H9 (cell line): ENCODE measurements at regions not wholly inside any gene's neighbourhood (a gene's known extent, or its start where the extent isn't known, plus 50 kb on each side); places are given as distances from the start of the nearest gene placed in this dataset.

Experiments used
- DNase-seq: peaks from one replicate; pipeline ENCODE4 v3.0.0-alpha.2; 2017
- H2AFZ ChIP-seq: one replicate; pipeline ENCODE4 v1.6.1; 2013; ENCODE audit warnings: mild to moderate bottlenecking, low read length, control low read depth, moderate library complexity
- H2AK5ac ChIP-seq: 2 replicates; pipeline ENCODE4 v1.6.1; 2013; ENCODE audit warnings: low read length, control low read depth, mixed read lengths; ENCODE audit not compliant: insufficient read length
- H2BK120ac ChIP-seq: one replicate; pipeline ENCODE4 v1.6.1; 2013; ENCODE audit warnings: low read depth, mild to moderate bottlenecking, low read length, control low read depth, inconsistent platforms; ENCODE audit not compliant: poor library complexity, severe bottlenecking
- H2BK12ac ChIP-seq: 2 replicates; pipeline ENCODE4 v1.6.1; 2013; ENCODE audit warnings: low read length, control low read depth, mixed read lengths, low read depth; ENCODE audit not compliant: insufficient read length
- H2BK15ac ChIP-seq: 2 replicates; pipeline ENCODE4 v1.6.1; 2013; ENCODE audit warnings: low read depth, low read length, control low read depth
- H2BK20ac ChIP-seq: one replicate; pipeline ENCODE4 v1.6.1; 2013; ENCODE audit warnings: low read depth, mild to moderate bottlenecking, low read length, control low read depth, inconsistent platforms; ENCODE audit not compliant: poor library complexity, severe bottlenecking
- H2BK5ac ChIP-seq: 2 replicates; pipeline ENCODE4 v1.6.1; 2013; ENCODE audit warnings: low read length, control low read depth, mixed read lengths; ENCODE audit not compliant: insufficient read length
- H3K14ac ChIP-seq: 2 replicates; pipeline ENCODE4 v1.6.1; 2013; ENCODE audit warnings: low read length, control low read depth; ENCODE audit not compliant: insufficient read depth
- H3K18ac ChIP-seq: 2 replicates; pipeline ENCODE4 v1.6.1; 2013; ENCODE audit warnings: low read depth, mild to moderate bottlenecking, mixed read lengths, low read length, control low read depth; ENCODE audit not compliant: insufficient read length
- H3K23ac ChIP-seq: 2 replicates; pipeline ENCODE4 v1.6.1; 2013; ENCODE audit warnings: low read length, control low read depth, mixed read lengths, low read depth; ENCODE audit not compliant: insufficient read length
- H3K23me2 ChIP-seq: 2 replicates; pipeline ENCODE4 v1.6.1; 2013; ENCODE audit warnings: low read depth, mild to moderate bottlenecking, mixed read lengths, low read length, control low read depth; ENCODE audit not compliant: insufficient read length, poor library complexity, severe bottlenecking
- H3K27ac ChIP-seq: 2 replicates; pipeline ENCODE4 v1.5.1; 2013; ENCODE audit warnings: low read length, control low read depth, mixed read lengths, low read depth; ENCODE audit not compliant: insufficient read length
- H3K27me3 ChIP-seq: 2 replicates; pipeline ENCODE4 v1.6.1; 2013; ENCODE audit warnings: low read length, control low read depth, inconsistent platforms; ENCODE audit not compliant: insufficient read depth
- H3K4ac ChIP-seq: 2 replicates; pipeline ENCODE4 v1.6.1; 2013; ENCODE audit warnings: low read depth, mild to moderate bottlenecking, control low read depth, inconsistent platforms, low read length, moderate library complexity
- H3K4me1 ChIP-seq: 2 replicates; pipeline ENCODE4 v1.6.1; 2013; ENCODE audit warnings: low read length, control low read depth, inconsistent platforms; ENCODE audit not compliant: insufficient read depth
- H3K4me2 ChIP-seq: 2 replicates; pipeline ENCODE4 v1.6.1; 2013; ENCODE audit warnings: low read length, control low read depth, mixed read lengths; ENCODE audit not compliant: insufficient read length, insufficient read depth
- H3K56ac ChIP-seq: 2 replicates; pipeline ENCODE4 v1.6.1; 2013; ENCODE audit warnings: low read depth, mild to moderate bottlenecking, mixed read lengths, low read length, control low read depth; ENCODE audit not compliant: insufficient read length
- H3K79me1 ChIP-seq: 2 replicates; pipeline ENCODE4 v1.6.1; 2013; ENCODE audit warnings: low read depth, mild to moderate bottlenecking, moderate library complexity, low read length, control low read depth, inconsistent platforms; ENCODE audit not compliant: insufficient read depth, poor library complexity, severe bottlenecking
- H3K79me2 ChIP-seq: 2 replicates; pipeline ENCODE4 v1.6.1; 2013; ENCODE audit warnings: low read length, control low read depth, inconsistent platforms; ENCODE audit not compliant: insufficient read depth
- H3K9ac ChIP-seq: 2 replicates; pipeline ENCODE4 v1.6.1; 2013; ENCODE audit warnings: low read length, control low read depth, mixed read lengths; ENCODE audit not compliant: insufficient read length; ENCODE audit errors: extremely low read depth
- H3K9me3 ChIP-seq: one replicate; pipeline ENCODE4 v1.6.1; 2013; ENCODE audit warnings: low read depth, low read length, inconsistent platforms; ENCODE audit not compliant: control insufficient read depth
- H3T11ph ChIP-seq: one replicate; pipeline ENCODE4 v1.6.1; 2013; ENCODE audit warnings: mild to moderate bottlenecking, low read length, control low read depth, inconsistent platforms
- H4K20me1 ChIP-seq: one replicate; pipeline ENCODE4 v1.6.1; 2013; ENCODE audit not compliant: control insufficient read depth, insufficient read length, insufficient read depth
- H4K5ac ChIP-seq: 2 replicates; pipeline ENCODE4 v1.6.1; 2013; ENCODE audit warnings: low read depth, mild to moderate bottlenecking, mixed read lengths, low read length, control low read depth; ENCODE audit not compliant: insufficient read length
- H4K8ac ChIP-seq: replicated peaks from 2 replicates; pipeline ENCODE4 v1.6.1; 2013; ENCODE audit warnings: low read length, control low read depth, mixed read lengths, low read depth; ENCODE audit not compliant: insufficient read length
- H4K91ac ChIP-seq: 2 replicates; pipeline ENCODE4 v1.6.1; 2013; ENCODE audit warnings: low read depth, mild to moderate bottlenecking, moderate library complexity, mixed read lengths, low read length, control low read depth; ENCODE audit not compliant: insufficient read length
- H3K27ac Mint-ChIP-seq, 3 experiments: 2 replicates in 2 of 3; 3 replicates in 1 of 3; pipeline ENCODE4 v1.8.0; 2020 to 2021; ENCODE audit warnings: mixed read lengths in 3 of 3, mild to moderate bottlenecking in 1 of 3, moderate library complexity in 1 of 3
- H3K27me3 Mint-ChIP-seq: 2 replicates; pipeline ENCODE4 v1.8.0; 2021; ENCODE audit warnings: low read depth, mild to moderate bottlenecking, moderate library complexity, mixed read lengths
- H3K36me3 Mint-ChIP-seq, 3 experiments: 2 replicates in 2 of 3; 3 replicates in 1 of 3; pipeline ENCODE4 v1.8.0; 2020 to 2021; ENCODE audit warnings: low read depth in 3 of 3, mixed read lengths in 3 of 3; ENCODE audit not compliant: insufficient read depth in 1 of 3
- H3K4me1 Mint-ChIP-seq, 2 experiments: 2 replicates each; pipeline ENCODE4 v1.8.0; 2020; ENCODE audit warnings: mixed read lengths in 2 of 2
- H3K4me3 Mint-ChIP-seq, 2 experiments: 2 replicates in 1 of 2; 3 replicates in 1 of 2; pipeline ENCODE4 v1.8.0; 2020 to 2021; ENCODE audit warnings: mild to moderate bottlenecking in 2 of 2, mixed read lengths in 2 of 2, moderate library complexity in 1 of 2
- H3K9me3 Mint-ChIP-seq, 2 experiments: 2 replicates in 1 of 2; 3 replicates in 1 of 2; pipeline ENCODE4 v1.8.0; 2020; ENCODE audit warnings: mild to moderate bottlenecking in 2 of 2, mixed read lengths in 2 of 2, moderate library complexity in 1 of 2
- WGBS: extraction: QIAGEN DNeasy Blood & Tissue Kit; methylation state at CpG from one replicate; pipeline ENCODE4 v1.1.7; 2013; ENCODE audit warnings: missing lambda C conversion rate, low lambda C conversion rate, mixed read lengths; ENCODE audit not compliant: insufficient read length; ENCODE audit errors: extremely low coverage; 5-methylcytosine and 5-hydroxymethylcytosine counted together
- TF ChIP-seq, protein P1 (sequence below): fragments of 200-600 bp; sonication (generic); conservative IDR thresholded peaks from 3 replicates; pipeline ENCODE4 v1.8.0; 2021; ENCODE audit warnings: antibody characterized with exemption, mild to moderate bottlenecking

DNA sequence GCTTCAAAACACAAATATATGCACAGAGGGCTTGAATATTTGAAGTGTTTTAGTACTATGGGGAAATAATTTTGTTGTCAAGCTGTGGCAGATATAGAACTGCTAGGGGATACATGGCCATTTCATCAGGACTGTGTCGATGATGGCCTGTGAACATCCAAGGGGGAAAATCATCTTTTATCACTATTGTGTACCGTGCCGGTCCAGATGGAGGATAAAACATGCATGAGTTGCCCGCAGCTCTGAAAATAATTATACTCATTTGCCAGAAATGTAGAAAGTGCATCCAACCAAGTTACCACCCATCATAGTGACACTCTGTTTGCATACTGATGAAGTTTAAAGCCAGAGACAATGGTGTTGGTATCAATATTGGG is 405.9 kb downstream of the ZSWIM6 start:
- Histone ChIP-seq H3K9ac (no peak overlapping the region), H3K27me3 (no peaks in the 10 kb centered on the region), H3K4me2 (no peak overlapping the region), H3K56ac (no peak overlapping the region), H3T11ph (no peak overlapping the region), H2AFZ (no peak overlapping the region), H2AK5ac (no peak overlapping the region), H3K23me2 (no peaks in the 10 kb centered on the region), H2BK15ac (no peak overlapping the region), H2BK12ac (no peak overlapping the region), H3K27ac (no peak overlapping the region), H2BK5ac (no peak overlapping the region), H2BK20ac (no peak overlapping the region), H3K79me1 (no peaks in the 10 kb centered on the region), H3K14ac (no peak overlapping the region), H3K4me1 (peaks cover 9% of the 10 kb centered on the region; the same call in 1 of the 2 replicates), H4K5ac (no peak overlapping the region), H3K79me2 (no peaks in the 10 kb centered on the region), H4K8ac (no peak overlapping the region), H4K91ac (no peak overlapping the region), H2BK120ac (no peak overlapping the region), H3K4ac (no peak overlapping the region), H4K20me1 (no peaks in the 10 kb centered on the region), H3K23ac (no peak overlapping the region), H3K18ac (no peak overlapping the region), H3K9me3 (no peaks in the 10 kb centered on the region)
- no peaks in the 10 kb centered on the region for H3K9me3 Mint-ChIP-seq
- TF ChIP-seq, protein P1, sequence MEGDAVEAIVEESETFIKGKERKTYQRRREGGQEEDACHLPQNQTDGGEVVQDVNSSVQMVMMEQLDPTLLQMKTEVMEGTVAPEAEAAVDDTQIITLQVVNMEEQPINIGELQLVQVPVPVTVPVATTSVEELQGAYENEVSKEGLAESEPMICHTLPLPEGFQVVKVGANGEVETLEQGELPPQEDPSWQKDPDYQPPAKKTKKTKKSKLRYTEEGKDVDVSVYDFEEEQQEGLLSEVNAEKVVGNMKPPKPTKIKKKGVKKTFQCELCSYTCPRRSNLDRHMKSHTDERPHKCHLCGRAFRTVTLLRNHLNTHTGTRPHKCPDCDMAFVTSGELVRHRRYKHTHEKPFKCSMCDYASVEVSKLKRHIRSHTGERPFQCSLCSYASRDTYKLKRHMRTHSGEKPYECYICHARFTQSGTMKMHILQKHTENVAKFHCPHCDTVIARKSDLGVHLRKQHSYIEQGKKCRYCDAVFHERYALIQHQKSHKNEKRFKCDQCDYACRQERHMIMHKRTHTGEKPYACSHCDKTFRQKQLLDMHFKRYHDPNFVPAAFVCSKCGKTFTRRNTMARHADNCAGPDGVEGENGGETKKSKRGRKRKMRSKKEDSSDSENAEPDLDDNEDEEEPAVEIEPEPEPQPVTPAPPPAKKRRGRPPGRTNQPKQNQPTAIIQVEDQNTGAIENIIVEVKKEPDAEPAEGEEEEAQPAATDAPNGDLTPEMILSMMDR, result no peak
- H3K36me3 Mint-ChIP-seq, result no peaks in the 10 kb centered on the region
- no peaks in the 10 kb centered on the region for H3K27me3 Mint-ChIP-seq
- no peak for DNase-seq
- H3K4me1 Mint-ChIP-seq, result peaks cover 6 to 14% of the 10 kb centered on the region in 2 experiments
- no CpG with 5 or more reads among the region's 4 CpGs for WGBS
- no peak overlapping the region for H3K4me3 Mint-ChIP-seq
- no peak overlapping the region for H3K27ac Mint-ChIP-seq
